ENCODE measurements at regions not wholly inside any gene's neighbourhood (a gene's known extent, or its start where the extent isn't known, plus 50 kb on each side); places are given as distances from the start of the nearest gene placed in this dataset.

- DNase-seq, result no peak
Measured at GRCh38 chr3:3553236-3553635, 246.0 kb upstream of the LRRN1 start.

GRCh38 chr3:3552761-3553160 is 246.5 kb upstream of the LRRN1 start:
- DNase-seq, result no peak

GRCh38 chr3:3551981-3552380 is 247.2 kb upstream of the LRRN1 start:
- no peak for DNase-seq

- DNase-seq, result no peak
Measured at GRCh38 chr3:3545360-3545759, 253.9 kb upstream of the LRRN1 start.

GRCh38 chr3:3538451-3538850 is 260.8 kb upstream of the LRRN1 start:
- DNase-seq, result no peak

GRCh38 chr3:3532508-3532907 is 266.7 kb upstream of the LRRN1 start:
- no peak for DNase-seq

GRCh38 chr3:3531476-3531875 is 267.8 kb upstream of the LRRN1 start:
- no peak for DNase-seq

GRCh38 chr3:3519266-3519665 is 280.0 kb upstream of the LRRN1 start:
- no peak for DNase-seq

GRCh38 chr3:3516996-3517395 is 282.2 kb upstream of the LRRN1 start:
- no peak for DNase-seq

- no peak for DNase-seq
Measured at GRCh38 chr3:3516384-3516783, 282.8 kb upstream of the LRRN1 start.

GRCh38 chr3:3509665-3510064 is 289.6 kb upstream of the LRRN1 start:
- DNase-seq, result no peak

- no peak for DNase-seq
Measured at GRCh38 chr3:3504686-3505085, 294.5 kb upstream of the LRRN1 start.

- DNase-seq, result no peak
Measured at GRCh38 chr3:3503411-3503810, 295.8 kb upstream of the LRRN1 start.

- no peak for DNase-seq
Measured at GRCh38 chr3:3499987-3500386, 299.2 kb upstream of the LRRN1 start.

GRCh38 chr3:3499012-3499562 is 300.1 kb upstream of the LRRN1 start:
- DNase-seq, result no peak

GRCh38 chr3:3495611-3496010 is 303.6 kb upstream of the LRRN1 start:
- no peak for DNase-seq

GRCh38 chr3:3476669-3477068 is 297.2 kb upstream of the CRBN start:
- no peak for DNase-seq

GRCh38 chr3:3468596-3468995 is 289.1 kb upstream of the CRBN start:
- DNase-seq, result no peak

GRCh38 chr3:3464131-3464530 is 284.6 kb upstream of the CRBN start:
- DNase-seq, result no peak

- no peak for DNase-seq
Measured at GRCh38 chr3:3461317-3461716, 281.8 kb upstream of the CRBN start.

- no peak for DNase-seq
Measured at GRCh38 chr3:3448468-3448867, 269.0 kb upstream of the CRBN start.

GRCh38 chr3:3447641-3448040 is 268.1 kb upstream of the CRBN start:
- no peak for DNase-seq

- no peak for DNase-seq
Measured at GRCh38 chr3:3446251-3446650, 266.8 kb upstream of the CRBN start.

- no peak for DNase-seq
Measured at GRCh38 chr3:3443482-3443881, 264.0 kb upstream of the CRBN start.

- DNase-seq, result no peak
Measured at GRCh38 chr3:3433711-3434110, 254.2 kb upstream of the CRBN start.

- DNase-seq, result no peak
Measured at GRCh38 chr3:3429841-3430240, 250.3 kb upstream of the CRBN start.
